Small intestine (tissue), 7 donors: ENCODE measurements at regions not wholly inside any gene's neighbourhood (a gene's known extent, or its start where the extent isn't known, plus 50 kb on each side); places are given as distances from the start of the nearest gene placed in this dataset.
A peak's percentile ranks its signal among the peaks of the same experiment; 100 is the strongest.

ENCODE experiments used
- DNase-seq, 2 donors: peaks; one replicate each; pipeline versions ENCODE4 v3.0.0 to v3.0.0-alpha.2; 2013
- FAIRE-seq: peaks from 2 replicates; lab custom pipeline; 2012; peaks lifted over from hg19 to GRCh38; lab: Jason Lieb, UNC
- H3K27ac ChIP-seq, 3 donors: one replicate each; pipeline ENCODE4 v1.5.1; 2013; ENCODE audit warnings: low read length in 2 of 3, mild to moderate bottlenecking in 2 of 3, control low read depth in 1 of 3, inconsistent platforms in 1 of 3, low read depth in 1 of 3, moderate library complexity in 1 of 3
- H3K27me3 ChIP-seq, 3 donors: one replicate each; pipeline ENCODE4 v1.6.1; 2013; ENCODE audit warnings: low read length in 3 of 3, inconsistent platforms in 1 of 3; ENCODE audit not compliant: control insufficient read depth in 3 of 3, insufficient read depth in 3 of 3
- H3K36me3 ChIP-seq, 3 donors: one replicate each; pipeline ENCODE4 v1.6.1; 2013; ENCODE audit warnings: low read length in 3 of 3, inconsistent platforms in 1 of 3, low read depth in 1 of 3, mild to moderate bottlenecking in 1 of 3, moderate library complexity in 1 of 3; ENCODE audit not compliant: control insufficient read depth in 3 of 3, insufficient read depth in 2 of 3
- H3K4me1 ChIP-seq, 3 donors: one replicate each; pipeline ENCODE4 v1.6.1; 2013; ENCODE audit warnings: low read length in 2 of 3, inconsistent platforms in 1 of 3, low read depth in 1 of 3, mild to moderate bottlenecking in 1 of 3, moderate library complexity in 1 of 3; ENCODE audit not compliant: control insufficient read depth in 3 of 3, insufficient read depth in 2 of 3
- H3K4me3 ChIP-seq, 3 donors: one replicate each; pipeline ENCODE4 v1.5.1; 2013; ENCODE audit warnings: low read length in 3 of 3, control low read depth in 1 of 3, inconsistent platforms in 1 of 3, low read depth in 1 of 3, mild to moderate bottlenecking in 1 of 3, moderate library complexity in 1 of 3
- H3K9me3 ChIP-seq, 2 donors: one replicate each; pipeline ENCODE4 v1.6.1; 2013; ENCODE audit warnings: low read depth in 1 of 2, low read length in 1 of 2; ENCODE audit not compliant: control insufficient read depth in 2 of 2, insufficient read depth in 1 of 2
- WGBS, 3 donors: extraction: QIAGEN DNeasy Blood & Tissue Kit; methylation state at CpG; one replicate each; pipeline ENCODE4 v1.1.7; 2013; 5-methylcytosine and 5-hydroxymethylcytosine counted together
- donor health status: healthy with polysubstance abuse.
- donor health status: control.
- donor health status: control.
- donor health status: Bipolar disorder and iron deficiency.
- donor health status: healthy.

GRCh38 chr1:163777205-163777604 lies 455.5 kb downstream of the NUF2 start:
- Histone ChIP-seq H3K4me1 (no peaks in the 10 kb centered on the region), H3K27me3 (no peaks in the 10 kb centered on the region), H3K9me3 (no peaks in the 10 kb centered on the region), H3K36me3 (no peaks in the 10 kb centered on the region), H3K27ac (no peak overlapping the region), H3K4me3 (no peak overlapping the region)
- DNase-seq (no peak), FAIRE-seq (no peak)

GRCh38 chr1:163781146-163781545 lies 459.4 kb downstream of the NUF2 start:
- no peaks in the 10 kb centered on the region for H3K9me3 ChIP-seq
- H3K36me3 ChIP-seq: no peaks in the 10 kb centered on the region
- H3K4me3 ChIP-seq: no peak overlapping the region
- no peak for DNase-seq
- H3K4me1 ChIP-seq: no peaks in the 10 kb centered on the region
- no peak for FAIRE-seq
- H3K27me3 ChIP-seq: no peaks in the 10 kb centered on the region
- H3K27ac ChIP-seq: no peak overlapping the region

- Histone ChIP-seq H3K36me3 (no peaks in the 10 kb centered on the region), H3K4me1 (no peaks in the 10 kb centered on the region), H3K27ac (no peak overlapping the region), H3K4me3 (no peak overlapping the region), H3K9me3 (no peaks in the 10 kb centered on the region), H3K27me3 (no peaks in the 10 kb centered on the region)
- no peak for FAIRE-seq
- 76 to 80% (median 79%) methylated on average over 2 of the region's 2 CpGs for WGBS, 3 donors
- DNase-seq: peak in 1 of 2 donors; percentile 63
Observed at GRCh38 chr1:163785868-163786405, 464.2 kb downstream of the NUF2 start.

DNA sequence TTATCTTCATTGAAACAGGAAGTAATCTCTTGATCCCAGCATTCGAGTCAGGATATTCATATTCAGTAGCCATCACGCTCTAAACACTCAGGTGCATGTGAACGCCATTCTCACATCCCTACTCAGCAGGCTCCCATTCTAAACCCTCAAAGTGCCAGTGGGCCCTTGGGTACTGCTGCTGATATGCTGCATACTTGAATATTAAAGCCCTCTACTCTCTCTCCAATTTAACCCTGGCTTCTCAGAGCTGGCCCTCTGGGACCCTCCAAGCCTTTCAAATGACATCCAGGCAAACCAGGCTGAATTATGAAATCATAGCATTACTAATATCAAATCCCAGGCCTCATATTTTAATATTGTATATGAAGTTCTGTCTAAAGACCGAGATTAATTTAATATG lies 468.2 kb downstream of the NUF2 start:
- Histone ChIP-seq H3K36me3 (no peaks in the 10 kb centered on the region), H3K27me3 (no peaks in the 10 kb centered on the region), H3K4me1 (no peaks in the 10 kb centered on the region), H3K9me3 (no peaks in the 10 kb centered on the region), H3K4me3 (no peak overlapping the region), H3K27ac (no peak overlapping the region)
- no peak for FAIRE-seq
- 78 to 80% (median 80%) methylated on average over 4 of the region's 4 CpGs for WGBS, 3 donors
- DNase-seq: no peak

DNA sequence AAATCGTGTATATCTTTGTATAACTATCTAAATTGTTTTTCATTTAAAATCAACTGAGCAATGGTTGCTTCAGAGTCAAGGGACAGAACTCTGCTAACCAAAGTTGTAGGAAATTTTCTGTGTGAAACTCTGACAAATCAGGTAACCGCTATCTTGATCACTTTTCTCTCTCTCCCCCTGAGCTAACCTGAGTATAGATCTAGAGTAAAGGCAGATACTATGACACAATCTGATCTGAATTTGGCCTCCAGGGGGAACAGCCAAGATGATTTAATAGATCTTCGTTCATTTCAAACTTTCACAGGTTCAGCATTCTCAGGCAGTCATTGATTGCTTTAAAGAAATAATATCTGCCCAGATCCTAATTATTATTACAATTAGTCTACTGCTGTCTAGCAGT lies 472.8 kb downstream of the NUF2 start:
- Histone ChIP-seq H3K4me1 (no peaks in the 10 kb centered on the region), H3K36me3 (no peaks in the 10 kb centered on the region), H3K27ac (no peak overlapping the region), H3K9me3 (no peaks in the 10 kb centered on the region), H3K4me3 (no peak overlapping the region), H3K27me3 (no peaks in the 10 kb centered on the region)
- whole genome bisulfite sequencing, 3 donors: 64 to 74% (median 64%) methylated on average over 3 of the region's 3 CpGs
- FAIRE-seq (no peak), DNase-seq (no peak)

DNA sequence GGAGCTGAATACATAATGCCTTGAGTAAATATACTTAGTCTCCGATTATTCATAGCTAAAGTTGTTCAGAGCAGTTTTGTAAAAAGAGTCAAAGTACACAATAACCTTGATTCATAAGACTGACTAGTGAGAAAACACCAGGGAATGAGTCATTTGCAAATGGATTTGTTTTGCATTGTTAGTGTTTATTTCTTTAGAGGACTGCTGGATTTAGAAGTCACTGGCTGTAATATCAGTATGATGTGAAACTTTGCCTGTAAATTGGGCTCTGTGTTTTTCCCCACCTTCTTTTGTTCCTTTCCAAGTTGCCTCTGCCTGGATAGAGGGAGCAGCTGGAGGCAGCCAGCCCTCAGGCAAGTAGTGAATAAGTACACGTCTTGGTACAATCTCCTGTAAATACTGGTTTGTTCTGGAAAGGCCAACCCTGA lies 474.7 kb downstream of the NUF2 start:
- FAIRE-seq (no peak), DNase-seq (peak in 1 of 2 donors; percentile 11)
- no peaks in the 10 kb centered on the region for H3K27me3 ChIP-seq
- no peaks in the 10 kb centered on the region for H3K36me3 ChIP-seq
- no peaks in the 10 kb centered on the region for H3K4me1 ChIP-seq
- no peak overlapping the region for H3K27ac ChIP-seq
- 7 to 39% (median 14%) methylated on average over 2 of the region's 2 CpGs for WGBS, 3 donors
- no peaks in the 10 kb centered on the region for H3K9me3 ChIP-seq
- H3K4me3 ChIP-seq: no peak overlapping the region

GRCh38 chr1:163797816-163798215 lies 476.1 kb downstream of the NUF2 start:
- Histone ChIP-seq H3K4me1 (no peaks in the 10 kb centered on the region), H3K9me3 (no peaks in the 10 kb centered on the region)

DNA sequence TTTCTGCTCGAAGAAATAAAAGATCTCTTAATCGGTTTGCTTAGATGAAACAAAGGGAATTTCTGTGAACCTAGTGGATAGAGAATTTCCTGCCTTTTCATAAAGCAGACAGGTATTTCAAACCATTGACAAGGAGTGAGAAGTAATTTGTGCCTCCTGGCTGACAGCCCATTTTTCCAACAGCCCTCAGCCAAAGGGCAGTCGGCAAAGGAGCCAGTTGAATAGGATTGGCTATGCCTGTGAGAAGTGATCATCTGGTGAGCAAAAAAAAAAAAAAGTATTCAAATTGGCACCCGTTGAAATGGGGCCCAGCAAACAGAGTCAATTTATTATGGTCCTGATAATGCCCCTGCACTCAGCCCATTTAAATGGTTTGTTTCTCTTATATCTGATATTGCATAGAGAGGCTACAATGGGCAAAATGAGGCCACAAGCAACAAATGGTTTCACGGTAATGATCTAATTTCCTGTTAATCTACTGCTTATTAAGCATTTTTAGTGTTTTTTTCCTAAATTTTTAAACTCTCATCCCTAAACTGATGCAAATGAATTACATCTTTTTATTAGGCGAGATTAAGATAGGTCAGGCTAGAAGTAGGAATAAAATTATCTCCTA lies 477.5 kb downstream of the NUF2 start:
- no peaks in the 10 kb centered on the region for H3K27me3 ChIP-seq
- H3K4me1 ChIP-seq: no peaks in the 10 kb centered on the region
- WGBS, 3 donors: 72 to 81% (median 74%) methylated on average over 6 of the region's 6 CpGs
- H3K4me3 ChIP-seq: no peak overlapping the region
- H3K36me3 ChIP-seq: no peaks in the 10 kb centered on the region
- FAIRE-seq (no peak), DNase-seq (no peak)
- H3K27ac ChIP-seq: no peak overlapping the region
- H3K9me3 ChIP-seq: no peaks in the 10 kb centered on the region

More at GRCh38 chr1:163797816-163798215, 476.1 kb downstream of the NUF2 start:
- DNase-seq (no peak), FAIRE-seq (no peak)
- H3K36me3 ChIP-seq: no peaks in the 10 kb centered on the region
- no peaks in the 10 kb centered on the region for H3K27me3 ChIP-seq
- no peak overlapping the region for H3K27ac ChIP-seq
- no peak overlapping the region for H3K4me3 ChIP-seq
